ENCODE measurements at regions not wholly inside any gene's neighbourhood (a gene's known extent, or its start where the extent isn't known, plus 50 kb on each side); places are given as distances from the start of the nearest gene placed in this dataset.

GRCh38 chr6:43878823-43879495 lies 108.9 kb downstream of the VEGFA start:
- DNase-seq = no peak

GRCh38 chr6:43878127-43878634 lies 108.2 kb downstream of the VEGFA start:
- DNase-seq = no peak

GRCh38 chr6:43877463-43878126 lies 107.6 kb downstream of the VEGFA start:
- DNase-seq = no peak

- no peak for DNase-seq
These were observed 107.0 kb downstream of the VEGFA start for GRCh38 chr6:43877036-43877435.

GRCh38 chr6:43876602-43877001 lies 106.6 kb downstream of the VEGFA start:
- no peak for DNase-seq

- DNase-seq = no peak
These were observed 106.0 kb downstream of the VEGFA start for GRCh38 chr6:43875849-43876572.

- no peak for DNase-seq
These were observed 105.0 kb downstream of the VEGFA start for GRCh38 chr6:43874814-43875590.

- DNase-seq = peak; percentile 65
These were observed 104.0 kb downstream of the VEGFA start for GRCh38 chr6:43873806-43874714.

GRCh38 chr6:43871933-43872332 lies 101.9 kb downstream of the VEGFA start:
- no peak for DNase-seq

GRCh38 chr6:43871284-43871683 lies 101.3 kb downstream of the VEGFA start:
- DNase-seq = no peak

- DNase-seq = no peak
These were observed 100.7 kb downstream of the VEGFA start for GRCh38 chr6:43870660-43871061.

GRCh38 chr6:43869792-43870659 lies 100.0 kb downstream of the VEGFA start:
- DNase-seq = no peak

GRCh38 chr6:43869079-43869710 lies 99.2 kb downstream of the VEGFA start:
- DNase-seq = no peak

GRCh38 chr6:43868467-43868866 lies 98.5 kb downstream of the VEGFA start:
- DNase-seq = no peak

- DNase-seq = no peak
These were observed 98.0 kb downstream of the VEGFA start for GRCh38 chr6:43867996-43868395.

GRCh38 chr6:43867246-43867645 lies 97.2 kb downstream of the VEGFA start:
- no peak for DNase-seq

- DNase-seq = no peak
These were observed 96.1 kb downstream of the VEGFA start for GRCh38 chr6:43865932-43866645.

- no peak for DNase-seq
These were observed 95.1 kb downstream of the VEGFA start for GRCh38 chr6:43865086-43865485.

GRCh38 chr6:43862925-43863324 lies 92.9 kb downstream of the VEGFA start:
- DNase-seq = no peak

Data from NCI-H526 treated with DMSO at 0.1 percent for 48 hours (cell line).